ENCODE measurements at regions not wholly inside any gene's neighbourhood (a gene's known extent, or its start where the extent isn't known, plus 50 kb on each side); places are given as distances from the start of the nearest gene placed in this dataset.

GRCh38 chr5:74261421-74261820 lies 379.1 kb downstream of the ENC1 start:
- TF ChIP-seq, protein P1, sequence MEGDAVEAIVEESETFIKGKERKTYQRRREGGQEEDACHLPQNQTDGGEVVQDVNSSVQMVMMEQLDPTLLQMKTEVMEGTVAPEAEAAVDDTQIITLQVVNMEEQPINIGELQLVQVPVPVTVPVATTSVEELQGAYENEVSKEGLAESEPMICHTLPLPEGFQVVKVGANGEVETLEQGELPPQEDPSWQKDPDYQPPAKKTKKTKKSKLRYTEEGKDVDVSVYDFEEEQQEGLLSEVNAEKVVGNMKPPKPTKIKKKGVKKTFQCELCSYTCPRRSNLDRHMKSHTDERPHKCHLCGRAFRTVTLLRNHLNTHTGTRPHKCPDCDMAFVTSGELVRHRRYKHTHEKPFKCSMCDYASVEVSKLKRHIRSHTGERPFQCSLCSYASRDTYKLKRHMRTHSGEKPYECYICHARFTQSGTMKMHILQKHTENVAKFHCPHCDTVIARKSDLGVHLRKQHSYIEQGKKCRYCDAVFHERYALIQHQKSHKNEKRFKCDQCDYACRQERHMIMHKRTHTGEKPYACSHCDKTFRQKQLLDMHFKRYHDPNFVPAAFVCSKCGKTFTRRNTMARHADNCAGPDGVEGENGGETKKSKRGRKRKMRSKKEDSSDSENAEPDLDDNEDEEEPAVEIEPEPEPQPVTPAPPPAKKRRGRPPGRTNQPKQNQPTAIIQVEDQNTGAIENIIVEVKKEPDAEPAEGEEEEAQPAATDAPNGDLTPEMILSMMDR (conservative IDR thresholded peaks at IDR 0.05; ENCODE audit: low read length) = no peak
- TF ChIP-seq EZH2phosphoT487 (IDR thresholded peaks at IDR 0.05; ENCODE audit: borderline replicate concordance) = no peak

Data from Loucy (cell line).